Stimulated activated CD8-positive, alpha-beta memory T cell treated with anti-CD3 and anti-CD28 coated beads, Interleukin-12 subunit alpha, Interleukin-12 subunit beta, amount 100 ng/mL, for 1 hour (primary cell): ENCODE measurements at regions not wholly inside any gene's neighbourhood (a gene's known extent, or its start where the extent isn't known, plus 50 kb on each side); places are given as distances from the start of the nearest gene placed in this dataset.
"Not testable (repeated sequence)": the region's sequence is repeated elsewhere in the genome, so short reads cannot be mapped to it uniquely, and the experiment has no call there.

ENCODE experiments used
- DNase-seq: peaks from one replicate; pipeline ENCODE4 v3.0.0-alpha.2; 2020; ENCODE audit warnings: low read depth

DNA sequence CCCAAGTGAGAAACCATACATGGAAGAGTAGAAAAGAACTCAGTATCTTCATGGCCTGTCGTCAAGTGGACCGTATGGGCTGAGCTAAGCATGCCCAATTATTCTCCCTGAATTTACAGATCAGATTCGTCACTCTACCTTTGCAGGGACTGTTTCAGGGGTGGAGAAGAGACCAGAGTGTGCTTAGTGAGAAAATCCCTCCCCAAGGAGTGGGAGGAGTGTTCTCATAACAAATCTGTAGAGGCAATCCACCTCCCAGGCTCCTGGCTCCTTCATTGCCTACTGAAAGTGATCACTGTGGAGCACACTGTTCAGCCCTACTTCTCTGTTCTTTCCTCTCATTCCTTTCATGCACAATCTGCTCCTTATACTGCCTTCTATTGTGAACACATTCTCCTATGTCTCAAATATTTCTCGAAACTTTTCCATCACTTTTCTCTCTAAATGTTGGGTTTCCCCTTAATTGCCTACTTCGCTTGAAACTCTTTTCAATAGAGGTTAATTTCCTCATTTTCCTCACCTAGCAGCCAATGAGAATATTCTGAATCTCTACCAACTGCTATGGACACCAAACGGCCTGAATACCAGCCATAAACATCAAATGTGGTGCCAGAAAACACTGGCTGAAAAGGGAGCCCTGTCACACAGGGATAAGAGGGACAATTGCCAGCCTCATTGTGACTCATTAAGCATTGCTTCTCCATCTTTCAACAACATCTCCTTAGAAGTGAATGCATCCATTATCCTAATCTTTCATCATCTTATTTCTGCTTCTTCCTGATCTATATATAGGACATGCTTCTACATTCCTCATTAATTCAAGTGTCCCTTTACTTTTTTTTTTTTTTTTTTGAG lies 398.3 kb downstream of the UTRN start:
- no peak for DNase-seq

GRCh38 chr6:144688713-144689112 lies 403.6 kb downstream of the UTRN start:
- DNase-seq = no peak

DNA sequence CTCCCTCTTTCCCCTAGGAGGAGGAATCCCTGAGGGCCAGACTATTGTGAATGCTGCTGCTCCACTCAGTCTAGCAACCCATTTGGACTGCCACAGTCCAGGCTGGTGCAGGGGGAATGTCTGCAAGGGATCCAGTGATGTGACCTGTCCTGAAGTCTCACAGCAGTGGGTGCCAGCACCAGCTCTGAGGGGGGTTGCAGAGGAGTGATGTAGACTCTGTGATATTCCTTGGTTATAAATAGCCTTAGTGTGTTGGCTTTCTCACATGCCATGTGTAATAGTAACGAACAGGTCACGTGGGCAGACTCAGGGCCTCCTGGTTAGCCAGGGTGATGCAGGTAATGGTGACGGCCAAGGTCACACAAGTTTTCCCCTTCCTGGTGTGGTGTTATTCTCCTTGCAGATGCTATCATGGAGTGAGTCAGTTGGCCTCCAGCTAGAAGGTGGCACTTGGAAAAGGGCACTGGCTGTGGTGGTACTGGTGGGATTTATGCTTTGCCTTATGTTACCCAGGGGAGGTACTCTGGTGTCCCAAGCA lies 404.4 kb downstream of the UTRN start:
- DNase-seq = no peak

- no peak for DNase-seq
Observed at GRCh38 chr6:144690133-144690532, 405.0 kb downstream of the UTRN start.

GRCh38 chr6:144690666-144691065 lies 405.5 kb downstream of the UTRN start:
- DNase-seq = no peak

GRCh38 chr6:144692050-144692449 lies 406.9 kb downstream of the UTRN start:
- not testable (repeated sequence) for DNase-seq

DNA sequence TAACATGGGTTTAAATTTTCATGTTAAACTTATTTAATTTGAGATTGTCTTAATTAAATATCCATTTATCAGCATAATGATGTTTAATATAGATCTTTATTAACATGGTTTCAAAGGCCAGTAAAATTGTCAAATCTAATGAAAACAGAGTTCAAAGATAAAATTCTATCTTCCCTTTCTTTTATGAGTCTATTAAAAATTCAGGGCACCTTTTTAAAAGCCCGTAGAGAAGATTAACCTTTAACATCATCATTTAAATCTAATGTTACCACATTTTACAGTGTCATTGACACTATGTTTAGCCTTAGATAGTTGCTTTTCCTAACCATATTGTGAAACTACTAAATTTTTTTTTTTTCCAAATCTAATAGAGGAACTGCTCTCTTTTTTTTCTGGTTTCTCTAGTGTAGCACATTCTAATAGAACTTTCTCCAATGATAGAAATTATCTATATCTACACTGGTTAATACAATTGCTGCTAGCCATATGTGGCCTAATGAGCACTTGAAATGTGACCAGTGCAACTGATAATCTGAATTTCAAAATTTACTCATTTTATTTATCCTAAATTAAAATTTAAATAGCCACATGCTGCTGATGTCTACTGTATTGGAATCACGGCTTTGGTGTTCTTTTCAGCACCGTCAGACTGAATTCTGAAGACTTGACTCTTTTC lies 410.9 kb downstream of the UTRN start:
- DNase-seq = no peak

DNA sequence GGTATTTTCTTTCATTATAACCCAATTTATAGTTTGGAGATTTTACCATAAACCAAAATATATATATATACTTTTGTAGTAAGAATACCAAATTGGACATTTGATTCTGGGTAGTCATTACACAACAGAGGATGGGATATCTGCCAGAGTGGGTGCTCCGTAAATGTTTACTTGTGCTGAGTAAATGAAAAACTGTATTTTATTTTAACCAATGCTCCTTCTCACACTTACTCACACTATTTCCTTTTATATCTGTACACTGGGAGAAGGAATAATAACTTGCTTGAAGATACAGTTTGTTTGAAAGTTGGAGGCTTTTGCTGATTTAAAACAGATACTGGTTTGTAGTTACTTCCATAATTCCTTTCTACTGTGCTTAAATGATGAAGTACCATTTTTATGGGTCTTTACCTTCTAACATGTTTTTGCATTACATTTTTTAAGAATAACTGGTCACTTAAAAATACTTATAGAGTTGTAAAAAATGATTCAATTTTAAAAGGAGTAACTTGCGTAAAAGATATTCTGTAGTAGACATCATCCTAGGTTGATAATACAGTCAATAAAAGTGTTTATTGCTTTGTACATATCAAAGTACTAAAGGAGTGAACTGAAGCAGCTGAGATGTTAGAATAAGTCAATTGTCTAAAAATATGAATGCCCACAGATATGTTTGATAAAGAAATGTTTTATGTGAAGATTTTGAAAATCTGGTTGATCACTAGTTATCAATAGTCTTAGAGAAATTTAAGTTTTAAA lies 411.7 kb downstream of the UTRN start:
- no peak for DNase-seq

DNA sequence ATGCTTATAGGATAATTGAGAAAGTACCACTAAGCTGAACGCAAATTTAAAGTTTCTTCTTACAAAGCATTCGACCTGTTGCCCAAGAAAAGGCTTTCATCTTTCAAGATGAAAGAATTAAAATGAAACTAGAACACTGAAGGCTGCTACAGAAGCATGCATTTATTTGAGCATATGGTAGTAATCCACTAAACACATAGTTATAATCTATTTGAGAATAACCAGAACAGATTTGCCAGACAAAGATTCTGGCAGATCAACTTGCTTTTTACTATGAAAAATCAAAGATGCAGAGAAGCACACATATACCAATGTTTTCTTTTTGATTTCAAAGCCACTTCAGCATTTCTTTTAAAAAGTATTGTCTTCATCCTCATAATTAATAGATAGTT lies 412.2 kb downstream of the UTRN start:
- no peak for DNase-seq

- DNase-seq = no peak
Observed at GRCh38 chr6:144697801-144698200, 412.7 kb downstream of the UTRN start.

- DNase-seq = no peak
Observed at GRCh38 chr6:144702781-144703180, 417.6 kb downstream of the UTRN start.

GRCh38 chr6:144710207-144710606 lies 425.1 kb downstream of the UTRN start:
- DNase-seq = no peak

DNA sequence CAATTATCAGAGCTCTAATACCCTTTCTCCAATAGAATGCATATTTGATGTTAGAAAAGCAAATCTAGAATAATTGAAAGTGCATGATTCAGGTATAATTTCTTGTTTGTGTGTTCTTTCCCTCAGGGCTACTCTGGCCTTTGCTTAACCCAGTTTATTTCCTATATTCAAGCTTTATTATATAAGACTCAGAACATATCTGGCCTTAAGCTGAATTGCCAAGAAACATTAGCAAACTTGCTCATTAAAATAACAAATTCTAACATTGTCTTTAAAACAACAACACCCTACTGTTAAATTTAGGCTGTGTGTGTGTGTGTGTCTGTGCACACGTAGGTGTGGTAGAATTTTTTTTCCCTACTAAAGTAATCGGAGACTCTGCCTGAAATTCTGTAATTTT lies 426.5 kb downstream of the UTRN start:
- no peak for DNase-seq

DNA sequence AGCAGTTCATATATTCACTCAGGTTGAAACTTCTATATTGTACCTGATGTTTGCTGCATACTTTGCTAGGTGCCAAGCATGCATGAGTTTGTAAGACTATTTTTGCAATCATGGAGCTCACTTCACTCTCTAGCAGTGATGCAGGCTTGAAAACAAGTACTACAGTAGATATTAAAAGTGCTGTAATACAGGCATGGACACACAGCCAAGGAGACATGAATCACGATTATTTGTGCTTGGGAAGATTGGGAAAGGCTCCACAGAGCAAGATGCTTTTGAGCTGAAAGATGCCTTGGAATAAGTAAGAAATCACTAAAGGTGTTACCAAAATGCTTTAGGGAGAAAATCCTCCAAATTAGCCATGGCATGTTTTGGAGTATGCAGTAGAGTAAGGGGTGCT lies 427.4 kb downstream of the UTRN start:
- no peak for DNase-seq

DNA sequence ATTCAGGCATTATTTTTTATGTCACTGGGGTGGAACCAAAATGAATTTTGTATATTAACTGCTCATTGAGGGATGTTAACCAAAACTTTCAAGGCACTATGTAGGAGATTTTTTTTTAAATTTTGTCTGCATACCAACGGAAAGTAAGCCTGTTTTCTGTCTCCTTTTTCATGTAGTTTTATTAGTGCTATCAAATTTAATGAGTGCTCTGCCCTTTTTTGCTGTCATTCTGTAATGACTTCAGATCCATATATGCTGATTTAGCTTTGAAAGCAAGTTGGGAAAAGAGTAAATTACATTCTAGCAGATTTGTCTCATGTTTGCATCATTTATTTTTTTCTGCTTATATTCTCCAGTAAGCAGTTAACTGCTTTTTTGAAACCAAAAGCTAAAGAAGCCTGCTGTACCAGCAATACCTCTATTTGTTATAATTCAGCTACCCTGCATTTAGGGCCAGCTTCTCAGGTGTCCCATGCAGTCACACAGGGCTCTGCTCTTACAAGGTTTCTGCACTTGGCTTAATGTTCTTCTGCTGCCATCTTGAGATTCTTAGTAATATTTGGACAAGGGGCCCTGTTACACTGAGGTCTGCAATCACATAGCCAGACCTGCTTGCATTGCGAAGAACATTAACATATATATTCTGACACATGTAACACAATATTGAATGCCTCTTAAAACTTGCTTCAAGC lies 429.0 kb downstream of the UTRN start:
- DNase-seq = no peak

GRCh38 chr6:144715344-144715743 lies 430.2 kb downstream of the UTRN start:
- DNase-seq = no peak

GRCh38 chr6:144718431-144718830 lies 433.3 kb downstream of the UTRN start:
- no peak for DNase-seq

GRCh38 chr6:144721232-144721631 lies 436.1 kb downstream of the UTRN start:
- no peak for DNase-seq

- no peak for DNase-seq
Observed at GRCh38 chr6:144722154-144722737, 437.1 kb downstream of the UTRN start.

DNA sequence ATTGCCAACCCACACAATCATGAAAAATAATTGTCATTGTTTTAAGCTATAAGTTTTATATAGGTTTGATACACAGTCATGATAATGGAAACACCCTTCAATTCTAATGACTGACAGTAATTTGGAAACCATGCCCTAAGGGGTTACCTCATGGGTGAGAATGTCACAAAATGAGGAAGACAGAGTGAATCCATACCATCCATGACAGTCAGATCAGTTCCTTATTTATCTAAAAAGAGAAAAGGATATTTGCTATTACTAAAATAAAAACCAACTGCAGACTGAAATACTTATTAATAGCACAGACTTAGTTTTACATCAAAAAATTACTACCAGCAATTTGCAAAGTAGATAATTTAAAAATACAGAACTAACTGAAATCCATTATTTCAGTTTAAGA lies 437.8 kb downstream of the UTRN start:
- no peak for DNase-seq

GRCh38 chr6:144723431-144723830 lies 438.3 kb downstream of the UTRN start:
- no peak for DNase-seq

GRCh38 chr6:144724818-144725217 lies 439.7 kb downstream of the UTRN start:
- no peak for DNase-seq
